Hypothalamus (tissue), 51 donors: ENCODE measurements at regions not wholly inside any gene's neighbourhood (a gene's known extent, or its start where the extent isn't known, plus 50 kb on each side); places are given as distances from the start of the nearest gene placed in this dataset.
"Not testable (repeated sequence)": the region's sequence is repeated elsewhere in the genome, so short reads cannot be mapped to it uniquely, and the experiment has no call there.

Experiments
- DNase-seq, 51 donors: peaks; one replicate each; lab custom pipeline; 2025; lab: John Stamatoyannopoulos, UW

DNA sequence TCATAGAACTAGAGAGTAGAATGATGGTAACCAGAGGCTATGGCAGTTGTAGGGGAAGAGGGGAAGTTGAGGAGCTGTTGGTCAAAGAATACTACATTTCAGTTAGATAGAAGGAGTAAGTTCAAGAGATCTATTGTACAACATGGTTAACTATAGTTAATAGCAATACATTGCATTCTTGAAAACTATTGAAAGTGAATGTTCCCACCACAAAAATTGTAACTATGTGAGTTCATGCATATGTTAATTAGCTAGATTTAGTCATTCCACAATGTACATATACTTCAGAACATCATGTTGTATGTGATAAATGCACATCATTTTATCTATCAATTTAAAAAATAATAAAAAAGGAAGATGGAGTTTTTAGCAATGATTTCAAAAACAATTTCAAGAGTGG is 125.3 kb upstream of the IL15 start:
- no peak for DNase-seq

GRCh38 chr4:141513866-141514265 is 122.5 kb upstream of the IL15 start:
- no peak for DNase-seq

DNA sequence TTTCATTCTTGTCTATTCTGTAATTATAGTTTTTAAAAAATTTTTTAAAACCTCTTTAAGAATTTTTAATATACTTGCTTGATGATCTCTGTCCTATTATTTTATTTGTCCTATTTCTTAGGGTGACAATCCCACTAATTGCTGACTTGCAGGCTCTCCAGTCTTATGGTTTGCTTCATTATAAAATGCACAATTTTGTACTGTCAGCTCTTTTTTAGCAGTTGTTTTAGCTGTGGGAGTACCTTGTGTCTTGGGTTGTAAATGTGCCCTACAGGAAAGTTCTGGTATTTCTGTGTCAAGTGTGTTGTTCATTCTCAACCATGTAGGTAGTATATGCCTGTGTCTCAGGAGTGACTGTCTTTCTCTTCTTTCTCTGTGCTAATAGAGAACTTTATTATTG is 118.2 kb upstream of the IL15 start:
- no peak for DNase-seq

DNA sequence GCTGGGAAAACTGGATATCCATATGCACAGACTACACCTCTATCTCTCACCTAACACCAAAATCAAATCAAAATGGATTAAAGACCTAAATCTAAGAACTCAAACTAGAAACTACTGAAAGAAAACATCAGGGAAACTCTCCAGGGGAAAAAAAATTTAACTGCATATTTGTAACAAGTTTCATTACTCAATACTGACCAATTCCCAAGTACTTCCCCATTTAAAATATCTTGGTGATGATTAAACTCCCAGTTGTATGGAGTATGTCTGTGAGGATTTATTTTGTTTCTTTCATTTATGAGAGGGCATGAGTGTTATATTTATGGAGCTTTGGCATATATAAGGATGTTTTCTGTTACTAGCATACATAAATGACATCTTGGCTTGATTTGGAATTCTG is 112.3 kb upstream of the IL15 start:
- DNase-seq: no peak

DNA sequence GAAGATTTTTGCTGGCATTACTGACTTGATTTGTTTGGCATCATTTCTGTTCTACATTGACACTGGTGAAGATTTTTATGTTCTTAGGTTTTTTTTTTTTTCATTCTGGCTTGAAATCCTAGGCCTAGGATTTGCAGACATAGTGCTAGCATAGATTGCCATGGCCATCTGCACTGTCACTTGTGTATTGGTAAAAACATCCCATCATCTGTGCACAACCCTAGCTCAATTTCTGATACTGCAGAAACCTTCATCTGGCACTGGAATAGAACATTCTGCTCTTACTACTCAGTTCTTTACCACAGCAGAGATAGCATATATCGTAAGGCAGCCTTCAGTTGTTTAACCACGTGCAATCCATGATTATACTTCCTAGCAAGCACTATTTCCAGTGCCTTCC is 111.5 kb upstream of the IL15 start:
- DNase-seq: no peak

- no peak for DNase-seq
Observed at GRCh38 chr4:141530627-141531026, 105.8 kb upstream of the IL15 start.

DNA sequence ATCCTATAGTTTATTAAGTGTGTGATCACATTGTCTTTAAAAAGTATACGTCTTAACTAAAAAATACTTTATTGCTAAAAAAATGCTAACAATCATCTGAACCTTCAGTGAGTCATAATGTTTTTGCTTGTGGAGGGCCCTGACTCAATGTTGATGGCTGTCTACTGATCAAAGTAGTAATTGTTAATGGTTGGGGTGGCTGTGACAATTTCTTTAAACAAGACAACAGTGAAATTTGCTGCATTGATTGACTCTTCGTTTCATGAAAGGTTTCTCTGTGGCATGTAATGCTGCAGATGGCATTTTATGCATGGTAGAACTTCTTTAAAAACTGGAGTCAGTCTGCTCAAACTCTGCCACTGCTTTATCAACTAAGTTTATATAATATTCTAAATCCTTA is 101.4 kb upstream of the IL15 start:
- DNase-seq: no peak

GRCh38 chr4:141538001-141538400 is 98.4 kb upstream of the IL15 start:
- no peak for DNase-seq

DNA sequence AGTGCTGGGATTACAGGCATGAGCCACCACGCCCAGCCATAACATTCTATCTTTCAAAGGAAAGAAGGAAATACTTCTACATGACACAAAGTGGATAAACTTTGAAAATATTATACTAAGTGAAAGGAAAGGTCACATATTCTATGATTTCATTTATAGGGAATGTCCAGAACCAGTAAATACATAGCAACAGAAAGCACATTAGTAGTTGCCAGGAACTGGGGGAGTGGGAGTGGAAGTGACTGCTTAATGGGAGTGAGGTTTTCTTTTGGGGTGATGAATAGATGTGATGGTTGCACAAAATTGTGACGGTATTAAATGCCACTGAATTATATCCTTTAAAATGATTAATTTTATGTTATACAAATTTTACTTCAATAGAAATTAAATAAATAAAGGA is 95.7 kb upstream of the IL15 start:
- no peak for DNase-seq

- no peak for DNase-seq
Observed at GRCh38 chr4:141541851-141542250, 94.5 kb upstream of the IL15 start.

DNA sequence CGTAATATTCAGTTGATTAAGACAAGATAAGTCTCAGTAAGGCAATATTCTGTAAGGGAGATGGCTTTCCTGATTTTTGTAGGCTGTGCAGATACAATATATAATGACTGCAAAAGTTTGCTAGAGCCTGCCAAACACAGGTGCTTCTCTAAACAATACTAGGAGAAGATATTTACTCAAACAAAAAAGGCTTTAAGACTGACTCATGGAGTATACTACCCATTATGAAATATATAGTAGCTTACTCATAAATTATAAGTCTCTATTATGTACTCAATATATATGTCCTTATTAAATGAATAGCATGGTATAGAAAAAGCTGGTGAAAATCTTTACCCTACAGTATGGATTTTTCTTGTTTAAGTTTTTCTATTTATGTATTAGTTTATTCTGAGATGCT is 93.2 kb upstream of the IL15 start:
- DNase-seq: no peak

- DNase-seq: no peak
Observed at GRCh38 chr4:141543706-141544105, 92.7 kb upstream of the IL15 start.

DNA sequence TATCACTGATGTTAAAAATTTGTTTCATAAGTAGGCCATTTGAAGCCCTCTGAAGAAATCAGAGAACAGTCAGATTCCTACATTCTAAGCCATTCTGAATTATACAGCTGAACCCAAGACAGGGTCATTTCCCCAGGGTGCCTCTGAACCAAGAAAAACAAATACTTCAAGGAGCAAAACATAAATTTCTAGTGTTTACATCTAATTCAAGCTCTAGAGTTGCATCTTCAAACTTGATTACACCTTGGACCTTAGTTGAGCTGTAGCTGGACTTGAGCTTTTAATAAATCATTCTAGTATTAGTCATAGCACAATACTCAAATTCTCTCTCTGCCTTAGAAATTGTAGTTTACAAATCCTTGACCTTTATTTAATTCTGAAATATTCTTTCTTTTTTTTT is 87.6 kb upstream of the IL15 start:
- DNase-seq: no peak

- DNase-seq: no peak
Observed at GRCh38 chr4:141560056-141560455, 76.3 kb upstream of the IL15 start.

- DNase-seq: no peak
Observed at GRCh38 chr4:141562649-141563048, 73.7 kb upstream of the IL15 start.

- no peak for DNase-seq
Observed at GRCh38 chr4:141563723-141564122, 72.7 kb upstream of the IL15 start.

GRCh38 chr4:141564961-141565360 is 71.4 kb upstream of the IL15 start:
- not testable (repeated sequence) for DNase-seq

GRCh38 chr4:141565379-141566089 is 70.8 kb upstream of the IL15 start:
- DNase-seq: no peak

GRCh38 chr4:141567326-141567915 is 69.0 kb upstream of the IL15 start:
- DNase-seq: no peak

- DNase-seq: no peak
Observed at GRCh38 chr4:141569141-141569540, 67.2 kb upstream of the IL15 start.

- DNase-seq: no peak
Observed at GRCh38 chr4:141570290-141570689, 66.1 kb upstream of the IL15 start.

DNA sequence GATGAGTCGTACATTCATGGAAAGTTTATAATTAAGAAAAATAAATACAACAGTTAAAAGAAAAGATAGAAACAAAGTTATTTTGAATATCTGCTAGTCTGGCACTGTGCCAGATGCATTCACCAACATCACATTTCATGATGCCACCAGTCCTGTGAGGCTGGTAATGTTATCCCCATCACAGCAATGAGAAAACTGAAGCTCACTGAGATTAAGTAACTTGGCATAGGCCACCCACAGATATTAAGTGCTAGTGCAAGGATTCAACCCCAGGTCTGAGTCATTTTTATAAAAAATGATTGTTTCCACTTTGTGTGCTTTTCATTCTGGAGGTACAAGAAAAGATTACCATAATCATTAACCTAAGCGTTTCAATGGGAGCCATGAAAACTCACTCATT is 65.0 kb upstream of the IL15 start:
- peak in 1 of 51 donors; percentile 2 for DNase-seq

GRCh38 chr4:141571793-141572192 is 64.6 kb upstream of the IL15 start:
- no peak for DNase-seq
